Caki2 (cell line): ENCODE measurements at regions not wholly inside any gene's neighbourhood (a gene's known extent, or its start where the extent isn't known, plus 50 kb on each side); places are given as distances from the start of the nearest gene placed in this dataset.
"Not testable (repeated sequence)": the region's sequence is repeated elsewhere in the genome, so short reads cannot be mapped to it uniquely, and the experiment has no call there.

Experiments
- DNase-seq: peaks from one replicate; pipeline ENCODE4 v3.0.0-alpha.2; 2015; ENCODE audit warnings: low read depth
- in situ Hi-C: cut with HindIII; loops from 2 replicates; pipeline ENCODE4 v1.10.0; 2016; ENCODE audit warnings: low sequenced_read_pairs, low pct_unique_long_range_greater_than_20kb, mixed read lengths

DNA sequence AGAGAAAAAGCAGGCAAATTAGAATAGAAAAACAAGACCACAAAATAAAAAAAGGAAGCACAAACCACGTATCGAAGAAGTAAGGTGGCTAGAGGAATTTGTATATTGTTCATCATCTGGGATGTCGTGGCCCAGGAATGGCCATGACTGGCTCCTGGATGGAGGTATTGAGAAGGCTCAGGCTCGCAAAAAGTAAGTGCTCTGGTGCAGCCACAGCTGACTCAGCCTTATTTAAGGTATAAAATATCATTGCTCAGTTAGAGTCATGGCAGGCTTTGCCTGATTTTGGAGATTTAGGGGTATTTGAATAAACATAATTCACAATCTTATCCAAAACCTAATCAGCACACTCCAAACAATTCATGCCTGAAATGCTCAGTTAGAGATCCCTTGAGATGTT lies 78.4 kb upstream of the FANCL start:
- DNase-seq = no peak
- in situ Hi-C loops = no loop called here

DNA sequence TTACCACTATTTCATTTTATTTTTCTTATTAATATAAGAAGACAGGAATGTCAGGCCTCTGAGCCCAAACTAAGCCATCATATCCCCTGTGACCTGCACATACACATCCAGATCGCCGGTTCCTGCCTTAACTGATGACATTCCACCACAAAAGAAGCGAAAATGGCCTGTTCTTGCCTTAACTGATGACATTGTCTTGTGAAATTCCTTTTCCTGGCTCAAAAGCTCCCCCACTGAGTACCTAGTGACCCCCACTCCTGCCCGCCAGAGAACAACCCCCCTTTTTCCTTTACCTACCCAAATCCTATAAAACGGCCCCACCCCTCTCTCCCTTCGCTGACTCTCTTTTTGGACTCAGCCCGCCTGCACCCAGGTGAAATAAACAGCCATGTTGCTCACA lies 77.8 kb upstream of the FANCL start:
- DNase-seq, in situ Hi-C loops: not testable (repeated sequence)

DNA sequence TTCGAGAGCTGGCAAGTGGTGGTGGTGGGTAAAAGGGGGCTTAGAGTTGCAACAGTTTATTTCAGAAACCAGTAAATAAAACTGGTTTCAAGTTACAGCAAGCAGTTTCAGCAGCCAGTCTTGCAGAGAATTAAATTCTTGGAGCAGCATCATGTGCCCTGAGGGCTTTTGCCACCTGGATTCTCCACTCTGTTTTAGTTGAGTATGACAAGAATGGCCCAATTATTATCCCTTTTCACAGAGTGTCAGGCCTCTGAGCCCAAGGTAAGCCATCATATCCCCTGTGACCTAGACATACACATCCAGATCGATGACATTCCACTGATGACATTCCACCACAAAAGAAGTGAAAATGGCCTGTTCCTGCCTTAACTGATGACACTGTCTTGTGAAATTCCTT lies 72.8 kb upstream of the FANCL start:
- in situ Hi-C loops = no loop called here
- DNase-seq = no peak

DNA sequence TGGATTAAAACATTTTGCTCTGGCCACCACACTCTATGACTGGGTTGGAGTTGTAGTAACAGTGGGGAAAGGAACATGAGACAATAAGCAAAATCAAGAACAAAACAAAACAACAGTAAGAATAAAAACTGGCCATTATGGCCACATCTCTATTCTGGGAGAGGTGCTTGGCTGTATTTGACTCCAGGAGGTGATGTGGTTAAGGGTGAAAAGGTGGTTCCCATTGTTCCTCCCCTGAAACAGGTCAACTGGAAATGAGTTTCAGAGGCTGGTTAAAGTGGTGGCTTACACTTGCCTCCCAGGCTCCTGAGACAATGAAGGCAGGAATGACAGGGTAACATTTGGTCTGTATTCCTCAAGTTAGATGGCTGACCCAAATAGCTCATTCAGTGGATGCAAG lies 67.3 kb upstream of the FANCL start:
- DNase-seq = no peak
- in situ Hi-C loops = no loop called here

DNA sequence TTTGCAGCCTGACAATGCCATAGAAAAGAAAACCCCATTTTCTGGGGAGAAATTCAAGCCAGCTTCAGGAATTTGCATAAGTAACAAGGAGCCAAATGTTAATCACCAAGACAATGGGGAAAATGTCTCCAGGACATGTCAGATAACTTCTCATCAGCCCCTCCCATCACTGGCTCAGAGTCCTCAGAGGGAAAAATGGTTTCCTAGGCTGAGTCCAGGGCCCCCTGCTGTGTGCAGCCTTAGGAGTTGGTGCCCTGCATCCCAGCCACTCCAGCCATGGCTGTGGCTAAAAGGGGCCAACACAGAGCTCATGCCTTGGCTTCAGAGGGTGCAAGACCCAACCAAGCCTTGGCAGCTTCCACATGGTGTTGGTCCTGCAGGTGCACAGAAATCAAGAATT lies 63.7 kb upstream of the FANCL start:
- in situ Hi-C loops = no loop called here
- no peak for DNase-seq

DNA sequence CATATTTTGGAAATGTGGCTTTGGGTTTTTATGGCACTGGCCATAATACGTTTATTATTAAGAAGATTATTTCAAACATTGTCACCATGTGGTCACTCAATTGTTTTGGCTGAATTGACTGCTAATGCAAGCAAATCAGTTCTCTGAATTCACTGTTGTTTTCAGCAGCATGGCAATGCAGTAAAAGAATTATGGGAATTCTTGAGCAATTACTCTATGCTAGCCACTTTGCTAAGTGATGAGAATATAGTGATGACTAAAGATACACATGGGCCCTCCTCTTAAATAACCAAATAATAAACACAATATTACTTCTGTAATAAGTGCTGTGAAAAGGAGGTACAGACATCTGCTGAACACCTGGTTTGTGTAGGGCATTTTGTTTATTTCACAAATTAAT lies 58.0 kb upstream of the FANCL start:
- no peak for DNase-seq
- in situ Hi-C loops = no loop called here

DNA sequence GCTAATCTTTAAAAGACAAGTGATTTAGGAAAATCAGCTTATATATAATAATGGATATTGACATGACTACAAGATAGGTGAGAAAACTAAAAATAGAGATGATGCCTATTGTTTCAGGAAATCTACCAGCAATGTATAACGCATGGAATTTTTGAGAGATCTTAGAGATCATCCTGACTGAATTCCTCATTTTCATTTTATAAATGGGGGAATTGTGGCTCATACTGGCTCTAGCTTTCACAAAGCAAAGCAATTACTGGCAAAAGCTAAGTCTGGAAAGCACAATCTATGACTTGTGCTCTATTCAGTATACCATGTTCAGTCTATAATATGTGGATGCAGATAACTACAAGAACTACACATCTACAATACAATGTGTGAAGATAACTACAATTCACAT lies 51.9 kb upstream of the FANCL start:
- DNase-seq = no peak
- in situ Hi-C loops = no loop called here

DNA sequence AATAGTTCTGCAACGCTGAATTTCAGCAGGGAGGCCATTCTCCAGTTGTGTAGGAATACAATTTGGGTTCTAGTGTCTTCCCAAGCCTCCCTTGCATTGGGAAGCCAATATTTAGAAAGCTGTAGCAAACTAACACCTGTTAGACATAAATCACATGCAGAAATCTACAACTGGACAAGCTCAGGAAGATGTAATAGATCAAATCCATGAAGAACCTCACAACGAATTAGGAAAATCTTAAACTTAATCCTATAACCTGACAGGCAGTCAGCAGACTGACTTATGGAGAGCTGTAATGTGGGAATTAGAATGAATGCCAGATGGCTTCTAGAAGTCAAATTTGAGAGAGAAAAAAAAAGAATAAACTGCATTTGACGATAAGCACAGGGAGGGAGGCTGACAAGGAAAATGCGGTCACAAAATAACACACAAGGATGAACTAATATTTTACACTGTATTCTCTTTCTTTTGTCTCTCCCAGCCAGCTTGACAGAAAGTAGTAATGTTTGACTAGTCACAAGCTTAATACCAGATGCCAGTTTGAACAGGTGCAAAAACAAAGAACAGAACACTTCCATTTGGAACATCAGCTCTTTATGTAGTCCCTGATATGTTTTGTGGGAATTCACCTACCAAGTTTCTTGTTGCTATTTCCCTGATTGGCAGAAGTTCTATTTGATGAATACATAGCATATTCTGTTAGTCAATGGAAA lies 50.8 kb upstream of the FANCL start:
- no peak for DNase-seq
- in situ Hi-C loops = no loop called here
